PC-3 (cell line): ENCODE measurements at regions not wholly inside any gene's neighbourhood (a gene's known extent, or its start where the extent isn't known, plus 50 kb on each side); places are given as distances from the start of the nearest gene placed in this dataset.

Experiments
- ATAC-seq: fragments of 200-7000 bp; cut with Tn5 transposase; 2 replicates; pipeline ENCODE4 v1.9.1; 2020; ENCODE audit warnings: mild to moderate bottlenecking, moderate library complexity
- BruUV-seq: library from RNA; stranded (reverse); fragments of 400-500 nt; replicated peaks from 2 replicates; lab custom pipeline; 2021; lab: Mats Ljungman, UMichigan
- CTCF ChIA-PET: fragments of 300-600 bp; sonication (Branson Sonifier 250); formaldehyde crosslinking; loops from one replicate; lab custom pipeline; 2022; ENCODE audit warnings: antibody characterized with exemption; lab: Charles Lee
- POLR2A ChIA-PET: fragments of 300-600 bp; sonication (Branson Sonifier 250); formaldehyde crosslinking; loops from one replicate; lab custom pipeline; 2022; ENCODE audit warnings: antibody characterized with exemption; ENCODE audit not compliant: unreplicated experiment; lab: Charles Lee
- DNase-seq: peaks from one replicate; pipeline ENCODE4 v3.0.0-alpha.2; 2015
- H2AFZ ChIP-seq: fragments of 300-600 bp; sonication (generic); 2 replicates; pipeline ENCODE4 v1.6.0; 2016; ENCODE audit warnings: antibody characterized with exemption, low read length
- H3F3A ChIP-seq: fragments of 300-600 bp; sonication (generic); one replicate; pipeline ENCODE4 v1.6.0; 2017; ENCODE audit warnings: antibody characterized with exemption, low read length, control low read depth, mild to moderate bottlenecking; ENCODE audit not compliant: unreplicated experiment
- H3K27ac ChIP-seq: fragments of 300-600 bp; sonication (generic); 2 replicates; pipeline ENCODE4 v1.5.1; 2016; ENCODE audit warnings: mild to moderate bottlenecking, low read length
- H3K27me3 ChIP-seq: fragments of 300-600 bp; sonication (generic); 2 replicates; pipeline ENCODE4 v1.6.1; 2016; ENCODE audit warnings: low read length, mixed read lengths
- H3K36me3 ChIP-seq: fragments of 300-600 bp; sonication (generic); 2 replicates; pipeline ENCODE4 v1.6.1; 2016; ENCODE audit warnings: low read depth, mixed run types, low read length, mixed read lengths
- H3K4me1 ChIP-seq: fragments of 300-600 bp; sonication (generic); 2 replicates; pipeline ENCODE4 v1.5.1; 2016; ENCODE audit warnings: low read length; ENCODE audit not compliant: insufficient read depth
- H3K4me2 ChIP-seq: fragments of 300-600 bp; sonication (generic); 2 replicates; pipeline ENCODE4 v1.6.0; 2016; ENCODE audit warnings: low read length
- H3K4me3 ChIP-seq: fragments of 300-600 bp; sonication (generic); 2 replicates; pipeline ENCODE4 v1.5.1; 2016; ENCODE audit warnings: mild to moderate bottlenecking, low read length, mixed read lengths
- H3K79me2 ChIP-seq: fragments of 300-600 bp; sonication (generic); 2 replicates; pipeline ENCODE4 v1.6.1; 2017; ENCODE audit warnings: low read length, mixed read lengths
- H3K9ac ChIP-seq: fragments of 300-600 bp; sonication (generic); 2 replicates; pipeline ENCODE4 v1.6.0; 2016; ENCODE audit warnings: mild to moderate bottlenecking, low read length
- H3K9me2 ChIP-seq: fragments of 300-600 bp; sonication (generic); replicated peaks from 2 replicates; pipeline ENCODE4 v1.6.1; 2016; ENCODE audit warnings: mixed run types, low read length, mixed read lengths
- H3K9me3 ChIP-seq: fragments of 300-600 bp; sonication (generic); 2 replicates; pipeline ENCODE4 v1.6.1; 2016; ENCODE audit warnings: low read length, mixed read lengths
- H4K20me1 ChIP-seq: fragments of 300-600 bp; sonication (generic); 2 replicates; pipeline ENCODE4 v1.6.1; 2016; ENCODE audit warnings: low read length, mixed read lengths
- CTCF ChIP-seq: fragments of 300-600 bp; sonication (generic); conservative IDR thresholded peaks from 2 replicates; pipeline ENCODE4 v1.5.1; 2017; ENCODE audit warnings: antibody characterized with exemption, low read depth, mild to moderate bottlenecking, low read length
- EZH2 ChIP-seq: fragments of 300-600 bp; sonication (generic); IDR thresholded peaks from one replicate; pipeline ENCODE4 v1.6.1; 2017; ENCODE audit warnings: antibody characterized with exemption, mild to moderate bottlenecking, low read length; ENCODE audit not compliant: unreplicated experiment
- EZH2phosphoT487 ChIP-seq: fragments of 300-600 bp; sonication (generic); IDR thresholded peaks from 2 replicates; pipeline ENCODE4 v1.6.1; 2018; ENCODE audit warnings: mild to moderate bottlenecking, antibody characterized with exemption, low read length, borderline replicate concordance
- intact Hi-C: fragments of 100-400 bp; cut with micrococcal nuclease; formaldehyde crosslinking; loops from 2 replicates; pipeline ENCODE4 v1.9.0; 2023

GRCh38 chr1:60965280-60965854, 117.0 kb upstream of the NFIA start:
- no TSS peak for BruUV-seq
- intact Hi-C loops, result no loop called here
- Histone ChIP-seq H3K4me3 (no peak overlapping the region), H3K79me2 (no peaks in the 10 kb centered on the region), H3K27me3 (no peaks in the 10 kb centered on the region), H2AFZ (no peak overlapping the region), H3K9me3 (peaks cover 10% of the 10 kb centered on the region), H3K4me2 (no peak overlapping the region), H3F3A (no peaks in the 10 kb centered on the region), H4K20me1 (no peaks in the 10 kb centered on the region), H3K9me2 (no peaks in the 10 kb centered on the region), H3K9ac (no peak overlapping the region), H3K36me3 (no peaks in the 10 kb centered on the region; the same call in 1 of the 2 replicates), H3K4me1 (peaks cover 7% of the 10 kb centered on the region), H3K27ac (no peak overlapping the region)
- POLR2A ChIA-PET, result no interaction called here
- DNase-seq (no peak), ATAC-seq (no peak)
- TF ChIP-seq CTCF, result no peak
- no peak for TF ChIP-seq EZH2phosphoT487
- TF ChIP-seq EZH2, result no peak
- CTCF ChIA-PET, result no interaction called here

GRCh38 chr1:60963167-60963940, 119.0 kb upstream of the NFIA start:
- H3K9me2 ChIP-seq, result no peaks in the 10 kb centered on the region
- TF ChIP-seq EZH2phosphoT487 (no peak), EZH2 (no peak), CTCF (no peak)
- H3K27ac ChIP-seq, result no peak overlapping the region
- no peak overlapping the region for H3K4me3 ChIP-seq
- no peaks in the 10 kb centered on the region; the same call in 1 of the 2 replicates for H3K36me3 ChIP-seq
- no peaks in the 10 kb centered on the region for H3K79me2 ChIP-seq
- H4K20me1 ChIP-seq, result no peaks in the 10 kb centered on the region
- ATAC-seq, result no peak
- no TSS peak for BruUV-seq
- no peak overlapping the region for H3K9ac ChIP-seq
- DNase-seq, result no peak
- no peak overlapping the region for H2AFZ ChIP-seq
- H3K27me3 ChIP-seq, result no peaks in the 10 kb centered on the region
- H3F3A ChIP-seq, result no peaks in the 10 kb centered on the region
- POLR2A ChIA-PET, result no interaction called here
- H3K9me3 ChIP-seq, result peaks cover 10% of the 10 kb centered on the region
- H3K4me1 ChIP-seq, result peaks cover 7% of the 10 kb centered on the region
- H3K4me2 ChIP-seq, result no peak overlapping the region
- intact Hi-C loops, result no loop called here
- CTCF ChIA-PET, result no interaction called here
